ENCODE measurements at regions not wholly inside any gene's neighbourhood (a gene's known extent, or its start where the extent isn't known, plus 50 kb on each side); places are given as distances from the start of the nearest gene placed in this dataset.

DNA sequence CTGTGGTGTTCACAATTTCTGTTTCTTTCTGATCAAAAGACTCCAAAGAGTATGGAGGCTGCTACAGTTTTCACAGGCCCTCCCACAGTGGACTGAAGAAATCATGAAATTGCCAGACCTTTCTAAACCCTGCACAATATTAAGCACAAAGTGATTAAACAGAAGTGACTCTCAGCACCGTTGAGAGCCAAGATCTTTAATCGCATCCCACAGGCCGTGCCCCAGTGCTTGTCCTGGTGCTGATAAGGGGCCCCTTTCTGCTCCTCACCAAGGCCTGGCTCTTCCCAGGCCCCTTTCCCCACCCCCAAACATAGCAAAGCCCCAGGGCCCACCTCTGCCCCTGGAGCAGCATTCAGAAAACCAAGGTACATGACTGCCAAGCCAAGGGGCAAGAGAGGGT is 57.4 kb upstream of the BMAL1 start:
- Histone ChIP-seq H2BK20ac (ENCODE audit: low read length) (no peak overlapping the region), H3K23ac (ENCODE audit: insufficient read length) (no peak overlapping the region), H3K4ac (replicated peaks; ENCODE audit: insufficient read length, low read depth, low read length) (no peak overlapping the region), H2BK15ac (ENCODE audit: low read length) (no peak overlapping the region), H3K56ac (replicated peaks; ENCODE audit: insufficient read length, low read depth, low read length) (no peak overlapping the region), H3K23me2 (ENCODE audit: low read depth, low read length) (no peaks in the 10 kb centered on the region), H2AFZ (ENCODE audit: low read length) (no peak overlapping the region), H3K4me1 (replicated peaks in 1 of 4; ENCODE audit: control insufficient read depth in 3 of 4, insufficient read depth in 4 of 4, low read length in 3 of 4) (peaks cover 0 to 6% (median 2%) of the 10 kb centered on the region in 4 experiments; a peak in 2 of 7 replicates), H3K79me2 (ENCODE audit: control insufficient read depth in 1 of 2, insufficient read depth in 2 of 2, low read length in 2 of 2) (no peaks in the 10 kb centered on the region), H2BK12ac (ENCODE audit: low read depth, low read length) (no peak overlapping the region), H3K27ac (ENCODE audit: low read depth, low read length) (no peak overlapping the region), H3K14ac (ENCODE audit: insufficient read length) (no peak overlapping the region), H3K79me1 (ENCODE audit: low read depth, low read length) (no peaks in the 10 kb centered on the region), H3K9me3 (ENCODE audit: insufficient read depth in 2 of 2, low read depth in 1 of 2, low read length in 1 of 2) (no peaks in the 10 kb centered on the region), H4K8ac (ENCODE audit: extremely low read depth, insufficient read depth, low read length) (no peak overlapping the region), H4K20me1 (replicated peaks in 1 of 2; ENCODE audit: control insufficient read depth in 1 of 2, insufficient read depth in 2 of 2, low read length in 2 of 2) (no peaks in the 10 kb centered on the region), H2BK120ac (replicated peaks; ENCODE audit: low read depth, low read length) (no peak overlapping the region), H3K9ac (replicated peaks in 1 of 4; ENCODE audit: extremely low read depth in 1 of 4, low read depth in 3 of 4, low read length in 3 of 4) (no peak overlapping the region), H2AK5ac (ENCODE audit: low read depth, low read length) (no peak overlapping the region), H2BK5ac (ENCODE audit: low read depth, low read length) (no peak overlapping the region), H4K5ac (ENCODE audit: insufficient read length, low read depth, low read length) (no peak overlapping the region), H3K4me2 (ENCODE audit: insufficient read depth in 1 of 2, low read depth in 2 of 2, low read length in 2 of 2) (no peak overlapping the region), H4K91ac (replicated peaks; ENCODE audit: insufficient read length, low read length) (no peak overlapping the region), H3K18ac (ENCODE audit: extremely low read depth, low read length) (no peak overlapping the region), H3K4me3 (ENCODE audit: extremely low read depth in 1 of 4, insufficient read depth in 2 of 4, low read depth in 3 of 4, low read length in 4 of 4) (no peak overlapping the region), H3K27me3 (replicated peaks in 1 of 4; ENCODE audit: control insufficient read depth in 3 of 4, extremely low read depth in 1 of 4, insufficient read depth in 3 of 4, low read length in 3 of 4) (no peaks in the 10 kb centered on the region), H3K36me3 (ENCODE audit: control insufficient read depth in 2 of 4, insufficient read depth in 4 of 4, low read length in 3 of 4) (no peaks in the 10 kb centered on the region)
- CTCF ChIA-PET (ENCODE audit: partially characterized antibody): interaction anchor here (0.6 to 8.2 kb wide), 2 partner anchors 8 to 35 kb away, joined by 3 to 95 read pairs; no protein-coding TSS in a partner anchor
- POLR2A ChIA-PET (ENCODE audit: partially characterized antibody): no interaction called here
- WGBS, 2 experiments (ENCODE audit: extremely low coverage in 1 of 2, insufficient coverage in 1 of 2, insufficient read length in 1 of 2, insufficient replicate concordance in 2 of 2, low coverage in 1 of 2, low lambda C conversion rate in 2 of 2, missing lambda C conversion rate in 1 of 2): 95% methylated on average over 3 of the region's 3 CpGs; no CpG with 5 or more reads in 1 of the 2 experiments
- DNase-seq (ENCODE audit: low read depth in 1 of 2, low spot score in 2 of 2): peak in 1 of 2 experiments; percentile 33
- no peak for TF ChIP-seq GABPA (IDR thresholded peaks at IDR 0.05; ENCODE audit: borderline replicate concordance, insufficient read depth, low read length)
- TF ChIP-seq PHF8 (conservative IDR thresholded peaks at IDR 0.05; ENCODE audit: low read depth, low read length): no peak
- no peak for TF ChIP-seq KDM5A (IDR thresholded peaks at IDR 0.05; ENCODE audit: low read length)
- no peak for TF ChIP-seq EZH2 (IDR thresholded peaks at IDR 0.05; ENCODE audit: low read depth, low read length, severe bottlenecking)
- TF ChIP-seq SRF (IDR thresholded peaks at IDR 0.05; ENCODE audit: low read depth, low read length): no peak
- TF ChIP-seq SP1 (IDR thresholded peaks at IDR 0.05; ENCODE audit: low read depth, low read length): no peak
- TF ChIP-seq POU5F1 (IDR thresholded peaks at IDR 0.05; ENCODE audit: low read depth, low read length): no peak
- no peak for TF ChIP-seq TEAD4 (IDR thresholded peaks at IDR 0.05; ENCODE audit: low read depth, low read length)
- no peak for TF ChIP-seq RNF2 (IDR thresholded peaks at IDR 0.05; ENCODE audit: borderline replicate concordance, low read depth, low read length, missing control alignments, poor library complexity, severe bottlenecking)
- TF ChIP-seq, protein P1, sequence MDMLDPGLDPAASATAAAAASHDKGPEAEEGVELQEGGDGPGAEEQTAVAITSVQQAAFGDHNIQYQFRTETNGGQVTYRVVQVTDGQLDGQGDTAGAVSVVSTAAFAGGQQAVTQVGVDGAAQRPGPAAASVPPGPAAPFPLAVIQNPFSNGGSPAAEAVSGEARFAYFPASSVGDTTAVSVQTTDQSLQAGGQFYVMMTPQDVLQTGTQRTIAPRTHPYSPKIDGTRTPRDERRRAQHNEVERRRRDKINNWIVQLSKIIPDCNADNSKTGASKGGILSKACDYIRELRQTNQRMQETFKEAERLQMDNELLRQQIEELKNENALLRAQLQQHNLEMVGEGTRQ (IDR thresholded peaks at IDR 0.05; ENCODE audit: low read length): no peak
- TF ChIP-seq MAFK (IDR thresholded peaks at IDR 0.05; ENCODE audit: low read depth, low read length): no peak
- TF ChIP-seq CBX5 (IDR thresholded peaks at IDR 0.05; ENCODE audit: low read depth, low read length): no peak
- no peak for FAIRE-seq
